ENCODE measurements at regions not wholly inside any gene's neighbourhood (a gene's known extent, or its start where the extent isn't known, plus 50 kb on each side); places are given as distances from the start of the nearest gene placed in this dataset.
"Not testable (repeated sequence)": the region's sequence is repeated elsewhere in the genome, so short reads cannot be mapped to it uniquely, and the experiment has no call there.

GRCh38 chr2:64251497-64252250 is 107.5 kb upstream of the PELI1 start:
- DNase-seq: no peak

DNA sequence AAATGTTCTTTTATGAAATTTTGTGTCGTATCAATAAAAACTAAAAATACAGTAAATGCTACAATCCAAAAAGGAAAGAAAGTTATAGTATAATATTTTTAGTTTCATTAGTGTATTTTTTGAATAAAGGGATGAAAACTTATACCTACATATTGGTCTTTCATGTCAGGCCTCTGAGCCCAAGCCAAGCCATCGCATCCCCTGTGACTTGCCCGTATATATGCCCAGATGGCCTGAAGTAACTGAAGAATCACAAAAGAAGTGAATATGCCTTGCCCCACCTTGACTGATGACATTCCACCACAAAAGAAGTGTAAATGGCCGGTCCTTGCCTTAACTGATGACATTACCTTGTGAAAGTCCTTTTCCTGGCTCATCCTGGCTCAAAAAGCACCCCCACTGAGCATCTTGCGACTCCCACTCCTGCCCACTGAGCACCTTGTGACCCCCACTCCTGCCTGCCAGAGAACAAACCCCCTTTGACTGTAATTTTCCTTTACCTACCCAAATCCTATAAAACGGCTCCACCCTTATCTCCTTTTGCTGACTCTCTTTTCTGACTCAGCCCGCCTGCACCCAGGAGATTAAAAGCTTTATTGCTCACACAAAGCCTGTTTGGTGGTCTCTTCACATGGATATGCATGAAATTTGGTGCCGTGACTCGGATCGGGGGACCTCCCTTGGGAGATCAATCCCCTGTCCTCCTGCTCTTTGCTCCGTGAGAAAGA is 108.2 kb upstream of the PELI1 start:
- DNase-seq: not testable (repeated sequence)

- not testable (repeated sequence) for DNase-seq
Observed at GRCh38 chr2:64253421-64253820, 109.2 kb upstream of the PELI1 start.

DNA sequence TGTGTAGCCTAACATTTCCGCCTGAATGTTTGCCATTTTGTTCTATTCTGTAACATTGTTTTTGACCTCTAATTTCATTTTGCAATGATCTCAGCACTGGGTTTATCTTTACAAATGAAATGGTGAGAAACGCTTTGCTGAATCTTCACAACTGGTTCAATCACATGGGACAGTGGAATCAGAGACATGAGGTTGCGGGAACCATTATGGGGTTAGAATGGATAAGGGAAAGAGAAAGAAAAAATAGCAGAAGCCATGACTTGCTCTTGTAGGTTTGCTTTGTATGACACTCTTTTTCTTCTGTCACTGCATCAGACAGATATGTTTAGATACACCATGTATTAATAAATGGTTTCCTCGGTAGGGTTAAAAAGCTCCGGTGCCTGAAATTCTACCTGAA is 114.3 kb upstream of the PELI1 start:
- DNase-seq: no peak

DNA sequence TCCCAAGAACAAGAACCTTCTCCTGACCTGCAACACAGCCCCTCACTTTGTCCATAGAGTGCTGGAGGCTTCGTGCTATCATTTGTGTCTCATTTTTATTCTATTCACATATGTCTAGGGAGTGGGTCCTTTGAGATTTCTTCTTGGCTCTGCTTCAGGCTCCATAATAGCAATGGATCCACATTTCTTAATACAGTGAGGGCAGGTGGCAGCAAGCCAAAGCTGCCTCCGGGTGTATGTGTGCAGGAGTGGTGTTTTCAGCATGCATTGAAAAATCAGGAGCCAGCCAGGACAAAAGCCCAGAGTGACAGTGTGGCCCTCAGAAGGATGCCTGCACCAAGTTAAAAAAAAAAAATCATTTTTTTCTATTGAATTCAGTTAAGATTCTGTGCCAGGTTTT is 115.1 kb upstream of the PELI1 start:
- DNase-seq: no peak

GRCh38 chr2:64260093-64260803 is 116.0 kb upstream of the PELI1 start:
- no peak for DNase-seq

DNA sequence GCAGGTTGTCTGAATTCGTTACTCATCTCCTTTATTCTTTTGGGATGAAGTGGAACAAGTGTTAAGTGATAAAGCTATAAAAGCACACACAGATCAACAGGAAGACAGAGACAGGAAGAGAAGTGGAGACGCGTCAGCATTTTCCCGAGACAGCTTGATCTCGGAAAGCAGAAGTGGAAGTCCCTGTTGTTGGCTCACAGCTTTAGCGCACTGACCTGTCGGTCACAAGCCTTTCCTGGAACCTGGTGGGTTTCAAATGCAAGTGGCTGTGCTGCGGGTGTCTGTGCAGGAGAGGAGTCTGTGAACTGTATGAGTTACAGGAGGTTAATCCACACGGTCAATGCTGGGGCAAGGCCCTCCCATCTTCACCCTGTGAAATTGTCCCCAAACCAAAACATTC is 116.6 kb upstream of the PELI1 start:
- no peak for DNase-seq

- no peak for DNase-seq
Observed at GRCh38 chr2:64262071-64262470, 117.9 kb upstream of the PELI1 start.

DNA sequence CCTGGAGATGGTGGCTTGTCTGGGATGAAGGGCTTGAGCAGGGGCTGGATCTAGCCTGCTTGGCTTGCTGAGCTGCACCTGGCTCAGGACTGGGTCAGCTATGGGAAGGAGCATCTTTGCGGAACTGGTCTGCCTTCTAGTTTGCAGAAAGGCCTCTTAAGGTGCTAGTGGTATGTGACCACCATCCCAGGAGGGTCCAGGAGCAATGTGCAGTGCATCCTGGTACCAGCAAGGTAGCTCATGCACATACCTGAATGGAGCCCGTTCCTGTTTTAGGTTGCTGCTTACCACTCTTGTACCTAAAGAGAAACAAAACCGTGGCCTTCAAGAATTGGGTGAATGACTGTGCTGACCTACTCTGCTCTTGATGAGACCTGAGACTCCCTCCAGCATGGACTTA is 118.6 kb upstream of the PELI1 start:
- DNase-seq: no peak

DNA sequence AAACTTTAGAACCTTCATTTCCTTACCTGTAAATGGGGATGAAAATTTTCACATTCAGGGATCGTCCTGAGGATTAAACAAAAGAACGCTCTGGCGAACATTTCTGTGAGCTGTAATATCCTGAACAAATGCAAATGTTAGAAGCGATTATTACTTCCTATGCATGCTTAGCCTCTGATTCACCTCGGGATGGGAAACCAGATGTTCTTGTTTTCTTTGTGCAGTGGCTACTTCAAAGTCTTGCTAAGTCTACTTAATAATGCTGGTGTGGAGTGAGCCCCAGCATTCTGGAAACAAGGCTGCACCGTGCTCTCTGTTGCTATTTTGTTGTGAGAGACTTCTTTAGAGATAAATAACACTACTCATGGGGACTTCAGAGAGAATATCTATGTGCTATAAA is 119.1 kb upstream of the PELI1 start:
- DNase-seq: no peak

DNA sequence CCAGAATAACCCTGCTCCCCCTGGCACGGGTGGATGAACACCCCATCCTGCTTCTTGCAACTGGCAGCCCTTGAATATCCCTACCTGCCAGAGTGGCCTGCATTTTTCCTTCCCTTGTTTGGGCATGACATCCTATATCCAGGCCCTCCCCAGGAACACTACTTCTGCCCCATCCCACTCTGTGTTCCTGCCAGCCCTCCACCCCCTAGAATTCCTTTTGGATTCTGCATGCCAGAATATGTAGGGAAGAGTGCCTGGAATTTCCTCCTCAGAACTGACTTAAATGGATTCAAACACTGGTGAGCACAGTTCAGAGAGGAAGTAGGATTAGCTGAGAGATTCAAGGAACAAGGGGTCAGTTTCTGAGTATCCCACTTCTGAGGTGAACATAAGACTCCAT is 123.5 kb upstream of the PELI1 start:
- DNase-seq: no peak

GRCh38 chr2:64268330-64269048 is 124.3 kb upstream of the PELI1 start:
- DNase-seq: no peak

GRCh38 chr2:64273524-64274398 is 129.5 kb upstream of the PELI1 start:
- no peak for DNase-seq

- no peak for DNase-seq
Observed at GRCh38 chr2:64274399-64275173, 130.4 kb upstream of the PELI1 start.

- DNase-seq: no peak
Observed at GRCh38 chr2:64275174-64275466, 130.9 kb upstream of the PELI1 start.

DNA sequence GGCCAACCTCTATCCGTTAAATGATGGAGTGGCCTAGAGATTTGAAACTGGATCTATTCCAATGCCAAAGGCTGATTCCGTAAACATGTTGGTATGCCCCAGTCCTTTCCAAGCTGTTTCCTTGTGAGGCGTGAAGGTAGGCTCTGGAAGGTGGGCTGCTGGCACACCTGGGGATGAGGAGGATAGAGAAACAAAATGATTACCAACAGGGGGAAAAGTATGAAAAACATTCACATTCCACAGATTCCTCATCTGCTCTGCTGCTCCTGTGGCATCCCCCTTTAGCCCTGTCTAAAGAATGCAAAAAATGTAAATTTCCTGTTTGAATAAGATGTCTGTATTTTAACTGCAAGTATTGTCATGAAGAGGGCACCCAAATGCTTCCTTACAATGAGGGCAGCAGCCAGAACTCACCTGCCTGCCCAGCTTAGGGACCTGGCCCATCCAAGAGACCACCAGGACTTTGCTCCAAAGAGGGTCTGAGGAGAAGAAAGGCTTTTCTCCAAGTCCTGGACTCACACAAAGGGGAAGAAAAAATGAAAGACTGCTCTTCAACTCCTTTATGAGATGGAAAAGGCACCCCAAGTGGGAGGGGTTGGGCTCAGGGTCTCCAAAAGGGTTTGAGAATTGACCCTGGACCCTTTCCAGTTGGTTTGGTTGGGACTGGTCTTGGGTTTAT is 132.3 kb upstream of the PELI1 start:
- DNase-seq: no peak

DNA sequence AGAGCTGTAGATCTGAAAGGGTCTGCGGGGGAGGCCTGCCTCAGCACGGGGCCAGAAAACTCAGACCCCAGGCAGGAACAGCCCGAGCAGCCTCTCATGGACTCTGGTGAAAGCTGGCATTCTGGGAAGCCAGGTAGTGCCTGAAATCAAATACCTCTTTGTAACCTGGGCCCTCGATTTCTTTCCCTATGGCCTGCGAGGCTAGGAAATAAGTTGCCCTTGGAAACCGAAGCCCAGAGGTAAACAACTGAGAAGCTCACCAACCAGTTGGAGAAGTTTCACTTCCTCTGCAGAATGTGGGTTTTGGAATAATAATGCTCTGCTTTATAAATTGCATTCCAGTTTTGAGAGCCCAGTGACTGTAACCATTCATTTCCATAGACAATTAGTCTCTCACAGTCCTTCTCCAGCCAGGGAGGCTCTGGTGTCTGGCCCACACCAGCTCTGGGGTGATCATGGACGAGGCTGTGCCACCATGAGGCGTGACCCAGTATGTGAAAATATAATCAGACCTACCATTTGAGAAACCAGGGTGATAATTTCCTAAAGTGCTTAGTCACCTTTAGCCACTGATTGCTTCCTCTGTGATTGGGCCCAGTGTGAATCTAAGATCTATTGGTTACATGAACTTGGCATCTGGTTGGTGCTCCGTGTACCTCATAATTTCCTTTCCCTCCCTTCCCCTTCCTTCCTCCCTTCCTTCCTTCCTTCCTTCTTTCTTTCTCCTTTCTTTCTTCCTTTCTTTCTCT is 133.1 kb upstream of the PELI1 start:
- no peak for DNase-seq

DNA sequence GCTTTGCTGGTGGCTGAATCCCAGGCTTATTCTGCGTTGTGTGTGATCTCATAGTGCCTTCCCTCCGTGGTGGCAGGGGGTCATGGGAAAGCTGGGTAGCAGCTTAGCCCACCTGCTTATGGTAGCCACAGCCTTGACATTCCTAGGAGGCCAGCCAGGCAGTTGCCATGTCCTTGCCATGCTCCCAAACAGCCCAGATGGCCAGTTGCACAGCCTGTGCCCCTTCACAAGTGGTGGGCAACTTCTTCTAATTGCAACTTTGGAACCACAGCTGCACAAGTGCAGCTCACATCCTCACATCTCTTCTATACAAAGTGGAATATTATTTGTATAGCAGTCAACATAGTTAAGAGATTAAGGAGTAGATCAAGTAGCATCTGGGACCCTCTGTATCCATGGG is 136.6 kb upstream of the PELI1 start:
- DNase-seq: not testable (repeated sequence)

- DNase-seq: no peak
Observed at GRCh38 chr2:64283006-64283570, 138.9 kb upstream of the PELI1 start.
